HPDE6-E6E7 (cell line): ENCODE measurements at regions not wholly inside any gene's neighbourhood (a gene's known extent, or its start where the extent isn't known, plus 50 kb on each side); places are given as distances from the start of the nearest gene placed in this dataset.
"Not testable (repeated sequence)": the region's sequence is repeated elsewhere in the genome, so short reads cannot be mapped to it uniquely, and the experiment has no call there.

Experiments
- DNase-seq: peaks from one replicate; pipeline ENCODE4 v3.0.0; 2011; ENCODE audit warnings: missing footprints; ENCODE audit errors: extremely low spot score

GRCh38 chr20:12815778-12816408, 192.9 kb upstream of the SPTLC3 start:
- no peak for DNase-seq

- no peak for DNase-seq
These were observed 187.5 kb upstream of the SPTLC3 start for GRCh38 chr20:12821249-12821648.

- no peak for DNase-seq
These were observed 185.0 kb upstream of the SPTLC3 start for GRCh38 chr20:12823734-12824133.

GRCh38 chr20:12824328-12825225, 184.2 kb upstream of the SPTLC3 start:
- no peak for DNase-seq

GRCh38 chr20:12825226-12825595, 183.6 kb upstream of the SPTLC3 start:
- DNase-seq, result no peak

- DNase-seq, result no peak
These were observed 180.9 kb upstream of the SPTLC3 start for GRCh38 chr20:12827816-12828385.

- no peak for DNase-seq
These were observed 179.6 kb upstream of the SPTLC3 start for GRCh38 chr20:12829170-12829569.

- no peak for DNase-seq
These were observed 174.9 kb upstream of the SPTLC3 start for GRCh38 chr20:12833861-12834260.

- no peak for DNase-seq
These were observed 172.8 kb upstream of the SPTLC3 start for GRCh38 chr20:12835999-12836398.

- no peak for DNase-seq
These were observed 171.1 kb upstream of the SPTLC3 start for GRCh38 chr20:12837646-12838045.

- no peak for DNase-seq
These were observed 170.4 kb upstream of the SPTLC3 start for GRCh38 chr20:12838261-12838866.

- peak; percentile 21 for DNase-seq
These were observed 160.9 kb upstream of the SPTLC3 start for GRCh38 chr20:12847872-12848271.

- no peak for DNase-seq
These were observed 159.4 kb upstream of the SPTLC3 start for GRCh38 chr20:12849225-12849910.

- DNase-seq, result not testable (repeated sequence)
These were observed 151.1 kb upstream of the SPTLC3 start for GRCh38 chr20:12857643-12858042.

- DNase-seq, result no peak
These were observed 148.0 kb upstream of the SPTLC3 start for GRCh38 chr20:12860619-12861247.

- DNase-seq, result no peak
These were observed 139.1 kb upstream of the SPTLC3 start for GRCh38 chr20:12869669-12870068.

- no peak for DNase-seq
These were observed 138.2 kb upstream of the SPTLC3 start for GRCh38 chr20:12870588-12870987.

GRCh38 chr20:12874933-12875332, 133.8 kb upstream of the SPTLC3 start:
- no peak for DNase-seq

GRCh38 chr20:12875510-12875909, 133.3 kb upstream of the SPTLC3 start:
- DNase-seq, result no peak

GRCh38 chr20:12882832-12883506, 125.8 kb upstream of the SPTLC3 start:
- no peak for DNase-seq

- no peak for DNase-seq
These were observed 125.3 kb upstream of the SPTLC3 start for GRCh38 chr20:12883507-12883885.
